HG03439 (cell line): ENCODE measurements at regions not wholly inside any gene's neighbourhood (a gene's known extent, or its start where the extent isn't known, plus 50 kb on each side); places are given as distances from the start of the nearest gene placed in this dataset.
"Not testable (repeated sequence)": the region's sequence is repeated elsewhere in the genome, so short reads cannot be mapped to it uniquely, and the experiment has no call there.

ENCODE experiments used
- ATAC-seq: cut with Tn5 transposase; IDR thresholded peaks from one replicate; pipeline ENCODE4 v1.9.1; 2021; ENCODE audit warnings: mild to moderate bottlenecking, moderate library complexity; ENCODE audit not compliant: unreplicated experiment

- ATAC-seq: no peak
Observed at GRCh38 chr5:145660897-145661640, 174.1 kb downstream of the PRELID2 start.

GRCh38 chr5:145658435-145658834 is 176.7 kb downstream of the PRELID2 start:
- ATAC-seq: no peak

- ATAC-seq: not testable (repeated sequence)
Observed at GRCh38 chr5:145652700-145653099, 182.4 kb downstream of the PRELID2 start.

GRCh38 chr5:145647137-145647536 is 188.0 kb downstream of the PRELID2 start:
- not testable (repeated sequence) for ATAC-seq

- ATAC-seq: not testable (repeated sequence)
Observed at GRCh38 chr5:145643214-145643613, 191.9 kb downstream of the PRELID2 start.

- ATAC-seq: no peak
Observed at GRCh38 chr5:145637396-145637795, 197.7 kb downstream of the PRELID2 start.

- ATAC-seq: no peak
Observed at GRCh38 chr5:145636371-145636770, 198.8 kb downstream of the PRELID2 start.

DNA sequence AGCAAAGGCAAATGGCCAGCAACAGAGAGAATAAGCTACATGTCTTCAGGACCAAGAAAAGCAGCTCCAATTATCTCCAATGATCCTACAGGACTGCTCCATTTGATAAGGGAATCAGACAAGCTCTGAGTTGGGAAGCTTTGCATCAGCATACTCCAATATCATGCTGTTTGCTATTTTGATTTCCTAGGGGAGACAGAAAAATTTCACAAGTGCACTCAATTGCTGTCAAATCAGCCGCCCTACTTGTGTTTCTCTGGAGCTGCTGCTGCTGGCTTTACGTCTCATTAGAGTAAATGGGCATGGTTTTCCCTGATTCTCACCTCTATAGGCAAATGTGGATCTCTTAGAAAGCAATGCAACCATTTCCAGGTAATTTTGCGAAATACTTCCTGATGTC is 201.7 kb downstream of the PRELID2 start:
- no peak for ATAC-seq

GRCh38 chr5:145632701-145633100 is 202.4 kb downstream of the PRELID2 start:
- ATAC-seq: no peak

GRCh38 chr5:145629047-145629446 is 206.1 kb downstream of the PRELID2 start:
- ATAC-seq: no peak

- no peak for ATAC-seq
Observed at GRCh38 chr5:145628525-145628924, 206.6 kb downstream of the PRELID2 start.

DNA sequence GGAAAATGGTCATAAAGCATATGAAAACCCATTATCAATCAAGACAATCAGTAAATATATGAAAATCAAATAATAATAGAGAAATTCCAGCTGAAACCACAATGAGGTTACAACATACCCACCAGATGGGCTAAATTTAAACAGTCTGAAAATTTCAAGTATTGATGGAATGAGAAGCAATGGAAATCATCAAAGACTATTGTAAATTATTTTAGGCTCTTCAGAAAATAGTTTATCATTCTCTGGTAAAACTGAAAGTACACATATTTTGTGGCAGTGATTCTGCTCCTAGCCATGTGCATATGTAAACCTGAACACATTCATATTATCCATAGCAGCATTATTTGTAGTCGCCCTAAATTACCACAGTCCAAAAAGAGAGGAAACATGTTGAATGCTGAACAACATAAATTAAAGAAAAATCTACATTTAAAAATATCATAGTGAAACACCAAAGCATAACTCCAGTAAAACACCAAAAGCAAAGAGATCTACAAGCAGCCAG is 215.3 kb downstream of the PRELID2 start:
- no peak for ATAC-seq

DNA sequence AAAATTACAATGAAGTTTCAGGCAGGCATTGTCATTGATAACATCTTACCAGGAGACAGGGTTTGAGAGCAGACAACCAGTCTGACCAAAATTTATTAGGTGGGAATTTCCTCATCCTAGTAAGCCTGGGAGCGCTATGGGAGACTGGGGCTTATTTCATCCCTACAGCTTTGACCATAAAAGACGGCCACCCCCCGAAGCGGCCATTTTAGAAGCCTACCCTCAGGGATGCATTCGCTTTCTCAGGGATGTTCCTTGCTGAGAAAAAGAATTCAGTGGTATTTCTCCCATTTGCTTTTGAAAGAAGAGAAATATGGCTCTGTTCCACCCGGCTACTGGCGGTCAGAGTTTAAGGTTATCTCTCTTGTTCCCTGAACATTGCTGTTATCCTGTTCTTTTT is 218.4 kb downstream of the PRELID2 start:
- not testable (repeated sequence) for ATAC-seq

DNA sequence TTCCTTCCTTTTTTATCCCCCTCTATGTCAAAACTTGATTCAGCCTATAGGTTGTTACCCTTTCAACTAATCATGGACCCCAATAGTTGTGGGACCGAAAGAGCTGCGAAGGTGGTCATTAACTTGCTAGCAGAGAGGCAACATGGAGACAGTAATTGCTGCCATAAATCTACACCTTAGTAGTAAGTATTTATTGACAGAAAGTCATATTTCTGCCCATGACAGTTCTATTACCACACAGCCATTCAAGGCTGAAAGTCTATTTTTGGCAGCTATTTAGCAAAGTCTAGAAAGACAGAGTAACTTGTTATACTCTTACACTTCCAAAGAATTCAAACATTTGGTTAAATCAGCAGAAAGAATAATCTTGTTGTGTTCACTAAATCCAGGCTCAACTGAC is 236.2 kb downstream of the PRELID2 start:
- ATAC-seq: no peak

- no peak for ATAC-seq
Observed at GRCh38 chr5:145598184-145598583, 237.0 kb downstream of the PRELID2 start.

GRCh38 chr5:145591578-145591977 is 243.6 kb downstream of the PRELID2 start:
- no peak for ATAC-seq

DNA sequence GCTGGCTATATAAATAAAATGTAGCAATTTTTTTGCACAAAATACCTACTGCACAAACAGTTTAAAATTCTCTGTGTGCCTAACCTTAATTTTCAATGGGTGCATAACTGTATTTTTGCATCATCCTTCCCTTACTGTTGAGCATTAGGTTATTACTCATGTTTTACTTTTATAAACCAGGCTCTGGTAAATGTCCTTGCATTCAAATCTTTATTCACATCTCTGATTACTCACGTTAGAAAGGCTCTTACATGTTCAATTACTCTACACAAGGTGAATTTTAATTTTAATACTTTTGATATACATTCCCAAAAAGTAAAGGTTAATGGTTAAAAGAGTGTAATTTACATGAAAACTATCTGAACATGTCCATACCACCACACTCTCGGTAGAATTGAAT is 246.1 kb downstream of the PRELID2 start:
- no peak for ATAC-seq

DNA sequence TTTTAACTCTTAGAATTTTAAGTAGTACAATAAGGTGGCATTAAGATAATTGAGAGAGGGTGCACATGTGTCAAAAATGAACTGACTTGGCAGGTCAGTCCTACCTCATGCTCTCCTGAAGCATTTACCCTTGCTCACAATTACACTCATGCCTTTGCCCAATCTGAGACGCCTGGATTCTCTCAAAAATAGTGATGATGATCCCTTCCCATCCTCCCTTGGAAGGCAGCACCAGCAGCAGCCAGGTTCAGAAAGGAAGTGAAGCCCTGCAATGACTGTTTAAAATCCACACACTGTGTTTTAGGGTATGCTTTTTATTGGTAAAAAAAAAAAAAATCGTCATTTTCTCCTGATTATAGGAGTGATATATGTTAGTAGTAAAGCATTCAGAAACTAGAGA is 246.6 kb downstream of the PRELID2 start:
- no peak for ATAC-seq

DNA sequence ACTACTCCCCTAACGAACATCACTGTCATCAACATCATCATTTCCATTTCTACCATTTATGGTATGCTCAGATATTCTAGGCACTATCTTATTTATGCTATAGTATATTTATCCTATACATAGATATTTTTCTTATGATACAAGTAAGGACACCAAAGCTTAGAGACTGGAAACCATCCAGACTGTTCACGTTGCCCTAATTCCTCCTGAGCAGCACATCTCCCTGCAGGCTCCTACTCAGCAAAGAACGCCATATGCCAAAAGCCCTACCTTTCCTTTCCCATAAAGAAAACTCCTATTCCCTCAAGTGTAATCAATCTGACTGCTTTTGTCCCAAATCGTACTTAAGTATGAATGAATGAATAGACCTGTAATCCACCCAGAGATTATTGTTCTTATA is 247.0 kb downstream of the PRELID2 start:
- ATAC-seq: no peak

- no peak for ATAC-seq
Observed at GRCh38 chr5:145587710-145588109, 247.4 kb downstream of the PRELID2 start.

DNA sequence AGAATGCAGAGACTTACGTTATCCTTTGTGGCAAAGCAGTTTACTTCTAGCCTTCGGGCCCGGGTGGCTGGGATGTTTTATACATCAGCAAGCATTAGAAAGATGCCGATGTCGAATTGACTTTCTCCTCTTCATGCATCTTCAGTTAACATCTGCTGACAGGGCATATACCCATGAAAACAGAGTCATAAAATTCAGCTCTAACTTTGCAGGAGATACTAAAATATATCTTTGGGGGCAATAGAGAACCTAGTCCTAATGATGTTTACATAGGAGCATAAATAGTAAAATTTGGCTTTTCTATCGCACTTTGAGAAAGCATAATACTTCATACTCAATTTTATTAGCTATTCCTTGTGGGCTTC is 247.9 kb downstream of the PRELID2 start:
- ATAC-seq: no peak

DNA sequence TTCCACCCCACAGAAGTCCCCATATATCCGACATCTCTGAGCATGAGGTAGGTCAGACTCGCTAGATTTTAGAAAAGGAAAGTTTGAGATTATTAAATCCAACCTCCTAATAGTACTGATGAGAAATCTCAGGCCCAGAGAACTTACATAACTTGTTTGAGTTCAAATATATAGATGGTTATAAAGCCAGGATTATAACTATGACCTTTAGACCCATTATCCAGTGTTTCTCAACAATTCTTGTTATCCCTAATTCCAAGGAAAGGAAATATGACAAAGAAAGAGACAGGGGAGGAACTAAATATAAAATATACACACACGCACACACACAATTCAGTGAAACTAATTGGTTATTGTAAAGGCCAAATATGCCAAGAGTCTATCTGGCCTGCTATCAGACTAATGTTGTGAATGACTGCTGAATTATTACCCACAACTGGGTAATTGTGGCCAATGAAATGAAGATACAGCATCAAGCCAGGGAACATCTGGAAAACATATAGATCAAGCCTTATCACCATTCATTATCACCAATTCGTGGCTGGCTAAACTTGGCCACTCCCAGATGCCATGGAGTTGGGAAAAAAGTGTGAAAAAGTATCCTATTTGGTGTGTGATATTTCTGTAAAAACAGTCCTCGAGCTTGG is 248.4 kb downstream of the PRELID2 start:
- no peak for ATAC-seq
